Body of pancreas (tissue), 4 donors: ENCODE measurements at regions not wholly inside any gene's neighbourhood (a gene's known extent, or its start where the extent isn't known, plus 50 kb on each side); places are given as distances from the start of the nearest gene placed in this dataset.

Source experiments
- ATAC-seq: fragments of 150-250 bp; one replicate; pipeline ENCODE4 v1.9.1; 2016
- DNase-seq, 4 donors: peaks; one replicate each; pipeline ENCODE4 v3.0.0-alpha.2; 2019
- H3K27ac ChIP-seq, 4 donors: fragments of 200-600 bp; sonication (generic); 1 replicate in 3 of 4; 2 replicates in 1 of 4; pipeline versions ENCODE4 v1.5.1 to v1.6.1; 2016 to 2019; ENCODE audit warnings: mild to moderate bottlenecking in 1 of 4, mixed read lengths in 1 of 4, moderate library complexity in 1 of 4
- H3K27me3 ChIP-seq, 2 donors: fragments of 200-600 bp; sonication (generic); one replicate each; pipeline ENCODE4 v1.6.0; 2016; ENCODE audit warnings: mild to moderate bottlenecking in 1 of 2
- H3K36me3 ChIP-seq, 2 donors: fragments of 200-600 bp; sonication (generic); replicated peaks in 1 of 2; 2 replicates each; pipeline ENCODE4 v1.5.1; 2016; ENCODE audit warnings: low read depth in 2 of 2; ENCODE audit not compliant: insufficient read depth in 1 of 2
- H3K4me1 ChIP-seq: fragments of 200-600 bp; sonication (generic); one replicate; pipeline ENCODE4 v1.6.0; 2016
- H3K4me3 ChIP-seq, 2 donors: fragments of 200-600 bp; sonication (generic); 1 replicate in 1 of 2; 2 replicates in 1 of 2; pipeline ENCODE4 v1.5.1; 2016 to 2019
- H3K9me3 ChIP-seq, 3 donors: fragments of 200-600 bp; sonication (generic); 1 replicate in 2 of 3; 2 replicates in 1 of 3; pipeline ENCODE4 v1.5.1; 2016
- POLR2A ChIP-seq, 3 donors: fragments of 450-650 bp; IDR thresholded peaks; one replicate each; pipeline ENCODE4 v1.6.1; 2016; ENCODE audit warnings: antibody characterized with exemption in 3 of 3, mild to moderate bottlenecking in 2 of 3
- WGBS, 2 donors: methylation state at CpG; one replicate each; pipeline ENCODE4 v1.1.5; 2017; 5-methylcytosine and 5-hydroxymethylcytosine counted together
- intact Hi-C: fragments of 100-400 bp; cut with DNase I; formaldehyde crosslinking; loops from one replicate; pipeline ENCODE4 v1.15.1; 2023
- TF ChIP-seq, protein P1 (sequence below), 7 experiments: fragments of 450-650 bp in 4 of 7; fragments of 200-600 bp in 3 of 7; sonication (generic) in 3 of 7; IDR thresholded peaks; one replicate each; pipeline ENCODE4 v1.5.1; 2016 to 2019; ENCODE audit warnings: antibody characterized with exemption in 7 of 7

DNA sequence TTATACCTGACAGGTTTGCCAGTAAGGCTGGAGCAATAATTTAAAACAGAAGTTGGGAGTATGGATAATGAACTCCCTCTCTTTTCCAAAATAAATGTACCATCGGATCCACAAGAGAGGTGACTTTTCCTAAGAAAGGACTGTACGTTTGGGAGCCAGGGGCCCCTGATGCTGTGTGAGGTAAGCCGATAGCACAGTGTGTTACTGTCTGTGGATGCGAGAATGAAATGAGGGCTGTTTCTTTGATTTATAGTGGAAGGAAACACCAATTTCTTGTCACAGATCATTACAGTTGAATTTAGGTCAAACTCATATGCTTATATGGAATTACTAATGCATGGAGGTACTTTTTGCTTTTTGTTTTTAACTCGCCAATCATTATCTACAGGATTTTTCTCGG is 147.7 kb downstream of the ZNF664 start:
- Histone ChIP-seq H3K27ac (no peak overlapping the region), H3K27me3 (no peaks in the 10 kb centered on the region), H3K36me3 (no peaks in the 10 kb centered on the region), H3K4me3 (no peak overlapping the region), H3K4me1 (no peaks in the 10 kb centered on the region), H3K9me3 (no peaks in the 10 kb centered on the region)
- intact Hi-C loops: no loop called here
- ATAC-seq (no peak), DNase-seq (no peak)
- 64 to 86% methylated on average over 6 of the region's 6 CpGs for whole genome bisulfite sequencing, 2 donors
- no peak for TF ChIP-seq POLR2A (IDR thresholded peaks at IDR 0.05)
- TF ChIP-seq, protein P1, sequence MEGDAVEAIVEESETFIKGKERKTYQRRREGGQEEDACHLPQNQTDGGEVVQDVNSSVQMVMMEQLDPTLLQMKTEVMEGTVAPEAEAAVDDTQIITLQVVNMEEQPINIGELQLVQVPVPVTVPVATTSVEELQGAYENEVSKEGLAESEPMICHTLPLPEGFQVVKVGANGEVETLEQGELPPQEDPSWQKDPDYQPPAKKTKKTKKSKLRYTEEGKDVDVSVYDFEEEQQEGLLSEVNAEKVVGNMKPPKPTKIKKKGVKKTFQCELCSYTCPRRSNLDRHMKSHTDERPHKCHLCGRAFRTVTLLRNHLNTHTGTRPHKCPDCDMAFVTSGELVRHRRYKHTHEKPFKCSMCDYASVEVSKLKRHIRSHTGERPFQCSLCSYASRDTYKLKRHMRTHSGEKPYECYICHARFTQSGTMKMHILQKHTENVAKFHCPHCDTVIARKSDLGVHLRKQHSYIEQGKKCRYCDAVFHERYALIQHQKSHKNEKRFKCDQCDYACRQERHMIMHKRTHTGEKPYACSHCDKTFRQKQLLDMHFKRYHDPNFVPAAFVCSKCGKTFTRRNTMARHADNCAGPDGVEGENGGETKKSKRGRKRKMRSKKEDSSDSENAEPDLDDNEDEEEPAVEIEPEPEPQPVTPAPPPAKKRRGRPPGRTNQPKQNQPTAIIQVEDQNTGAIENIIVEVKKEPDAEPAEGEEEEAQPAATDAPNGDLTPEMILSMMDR (IDR thresholded peaks at IDR 0.05): no peak

DNA sequence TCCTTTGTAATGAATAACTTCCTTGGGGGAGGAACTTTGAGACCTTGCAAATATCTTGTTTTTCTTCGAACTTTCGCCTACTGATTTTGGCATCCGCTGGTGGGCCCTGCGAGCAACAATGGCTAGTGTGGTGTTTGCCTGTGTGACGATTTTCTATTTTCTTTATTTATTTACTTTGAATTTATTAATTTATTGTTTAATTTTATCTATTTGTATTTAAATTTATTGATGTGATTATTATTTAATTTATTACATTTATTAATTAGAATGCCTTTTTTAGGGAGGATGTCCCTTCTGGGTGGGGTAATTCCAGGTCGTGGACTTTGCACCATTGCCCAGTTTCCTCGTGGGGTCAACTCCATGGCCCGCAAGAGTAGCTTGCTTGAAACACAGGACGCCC is 149.7 kb downstream of the ZNF664 start:
- 77 to 86% methylated on average over 9 of the region's 9 CpGs for WGBS, 2 donors
- intact Hi-C loops: no loop called here
- no peaks in the 10 kb centered on the region for H3K4me1 ChIP-seq
- no peaks in the 10 kb centered on the region for H3K9me3 ChIP-seq
- no peak for TF ChIP-seq POLR2A (IDR thresholded peaks at IDR 0.05)
- TF ChIP-seq, protein P1 (IDR thresholded peaks at IDR 0.05): no peak
- H3K4me3 ChIP-seq: no peak overlapping the region
- no peaks in the 10 kb centered on the region for H3K27me3 ChIP-seq
- DNase-seq (no peak), ATAC-seq (no peak)
- no peak overlapping the region for H3K27ac ChIP-seq
- no peaks in the 10 kb centered on the region for H3K36me3 ChIP-seq

DNA sequence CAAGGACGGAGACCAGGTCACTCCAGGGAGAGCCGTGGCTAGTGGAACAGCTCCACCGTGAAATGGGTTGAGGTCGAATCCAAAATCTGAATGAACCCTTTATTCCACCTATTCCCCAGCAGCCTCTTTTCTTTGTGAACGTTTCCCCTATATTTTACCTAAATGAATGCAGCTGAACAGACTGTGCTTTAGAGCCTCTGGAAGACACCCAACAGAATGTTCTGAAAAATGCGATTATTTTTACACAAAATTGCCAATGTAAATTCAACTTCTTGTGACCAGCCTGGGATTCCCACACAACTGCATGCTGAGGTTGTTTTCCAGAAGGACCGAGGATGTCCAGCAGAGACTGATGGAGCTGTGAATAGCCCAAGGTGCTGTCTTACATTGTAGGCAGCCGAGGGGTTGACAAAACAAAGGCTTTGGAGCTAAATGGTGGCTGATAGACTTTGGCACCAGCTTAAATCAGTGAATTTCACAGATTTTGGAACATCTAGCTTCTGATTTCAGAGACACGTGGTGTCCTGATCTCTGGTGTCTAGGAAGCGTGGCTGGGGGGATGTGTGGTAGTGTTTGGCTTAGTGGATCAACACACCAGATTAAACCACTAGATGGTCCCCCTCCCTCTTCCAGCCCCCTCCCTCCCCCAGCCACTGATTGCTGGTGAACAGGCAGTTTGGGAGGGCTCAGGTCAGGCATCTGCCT is 150.4 kb downstream of the ZNF664 start:
- Histone ChIP-seq H3K9me3 (no peaks in the 10 kb centered on the region), H3K27me3 (no peaks in the 10 kb centered on the region), H3K27ac (no peak overlapping the region), H3K4me3 (no peak overlapping the region), H3K4me1 (no peaks in the 10 kb centered on the region), H3K36me3 (no peaks in the 10 kb centered on the region)
- 78 to 82% methylated on average over 10 of the region's 10 CpGs for WGBS, 2 donors
- no peak for TF ChIP-seq POLR2A (IDR thresholded peaks at IDR 0.05)
- TF ChIP-seq, protein P1 (IDR thresholded peaks at IDR 0.05): no peak
- intact Hi-C loops: no loop called here
- DNase-seq (no peak), ATAC-seq (no peak)

DNA sequence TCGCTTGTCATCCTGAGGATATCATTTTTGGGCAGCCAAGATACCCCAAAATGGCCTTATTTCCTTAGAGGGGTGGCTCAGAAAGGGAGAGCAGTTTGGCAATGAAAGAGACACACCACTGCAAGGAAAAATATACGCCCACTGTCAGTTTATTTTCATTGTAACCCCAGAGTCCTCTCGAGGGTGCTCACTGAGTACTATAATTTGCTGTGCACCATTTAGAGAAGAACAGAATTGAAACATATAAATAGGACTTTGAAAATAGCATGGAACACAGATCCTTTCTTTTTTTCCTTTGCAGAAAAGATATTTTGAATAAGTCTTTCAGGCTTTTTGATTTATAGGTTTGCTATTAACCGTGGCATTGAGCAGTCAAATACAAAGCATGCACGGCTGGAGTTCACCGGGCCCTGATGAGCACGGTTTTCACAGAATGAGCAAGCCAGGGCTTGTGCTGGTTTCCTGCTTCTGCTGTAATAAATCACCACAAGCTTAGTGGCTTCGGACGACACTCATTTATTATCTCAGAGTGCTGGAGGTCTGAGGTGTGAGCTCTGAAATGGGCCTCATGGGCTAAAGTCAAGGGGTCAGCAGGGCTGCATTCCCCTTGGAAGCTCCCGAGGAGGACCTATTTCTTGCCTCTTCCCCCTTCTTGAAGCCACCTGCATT is 152.3 kb downstream of the ZNF664 start:
- intact Hi-C loops: no loop called here
- no peak for TF ChIP-seq POLR2A (IDR thresholded peaks at IDR 0.05)
- TF ChIP-seq, protein P1 (IDR thresholded peaks at IDR 0.05): no peak
- ATAC-seq (no peak), DNase-seq (no peak)
- no peak overlapping the region for H3K27ac ChIP-seq
- no peaks in the 10 kb centered on the region for H3K27me3 ChIP-seq
- WGBS, 2 donors: 53 to 67% methylated on average over 10 of the region's 10 CpGs
- no peaks in the 10 kb centered on the region for H3K36me3 ChIP-seq
- H3K9me3 ChIP-seq: no peaks in the 10 kb centered on the region
- no peak overlapping the region for H3K4me3 ChIP-seq
- H3K4me1 ChIP-seq: peaks cover 1% of the 10 kb centered on the region
